Suprapubic skin (tissue), 4 donors: ENCODE measurements at regions not wholly inside any gene's neighbourhood (a gene's known extent, or its start where the extent isn't known, plus 50 kb on each side); places are given as distances from the start of the nearest gene placed in this dataset.

Experiments
- DNase-seq, 2 donors: peaks; one replicate each; pipeline ENCODE4 v3.0.0-alpha.2; 2019; ENCODE audit warnings: low spot score in 2 of 2
- H3K27ac ChIP-seq: fragments of 200-600 bp; sonication (generic); one replicate; pipeline ENCODE4 v1.5.1; 2019
- H3K27me3 ChIP-seq: fragments of 200-600 bp; sonication (generic); one replicate; pipeline ENCODE4 v1.5.1; 2019
- H3K36me3 ChIP-seq: fragments of 200-600 bp; sonication (generic); one replicate; pipeline ENCODE4 v1.5.1; 2019
- H3K4me1 ChIP-seq: fragments of 200-600 bp; sonication (generic); one replicate; pipeline ENCODE4 v1.5.1; 2019
- H3K4me3 ChIP-seq: fragments of 200-600 bp; sonication (generic); one replicate; pipeline ENCODE4 v1.5.1; 2019; ENCODE audit warnings: mild to moderate bottlenecking
- H3K9me3 ChIP-seq: fragments of 200-600 bp; sonication (generic); one replicate; pipeline ENCODE4 v1.5.1; 2019
- EP300 ChIP-seq: sonication (generic); formaldehyde crosslinking; IDR thresholded peaks from one replicate; pipeline ENCODE4 v1.6.1; 2017; ENCODE audit warnings: antibody characterized with exemption
- POLR2A ChIP-seq, 2 donors: fragments of 450-650 bp; IDR thresholded peaks; one replicate each; pipeline ENCODE4 v1.6.1; 2017; ENCODE audit warnings: antibody characterized with exemption in 2 of 2, mild to moderate bottlenecking in 2 of 2, moderate library complexity in 2 of 2
- POLR2AphosphoS5 ChIP-seq, 3 donors: sonication (generic); formaldehyde crosslinking; IDR thresholded peaks; one replicate each; pipeline ENCODE4 v1.6.1; 2017; ENCODE audit warnings: antibody characterized with exemption in 3 of 3
- WGBS: methylation state at CpG from one replicate; pipeline ENCODE4 v1.1.5; 2018; 5-methylcytosine and 5-hydroxymethylcytosine counted together
- TF ChIP-seq, protein P1 (sequence below), 2 donors: fragments of 200-600 bp in 1 of 2; fragments of 450-650 bp in 1 of 2; sonication (generic) in 1 of 2; IDR thresholded peaks; one replicate each; pipeline ENCODE4 v1.5.1; 2016 to 2019; ENCODE audit warnings: antibody characterized with exemption in 2 of 2, mild to moderate bottlenecking in 1 of 2, moderate library complexity in 1 of 2

DNA sequence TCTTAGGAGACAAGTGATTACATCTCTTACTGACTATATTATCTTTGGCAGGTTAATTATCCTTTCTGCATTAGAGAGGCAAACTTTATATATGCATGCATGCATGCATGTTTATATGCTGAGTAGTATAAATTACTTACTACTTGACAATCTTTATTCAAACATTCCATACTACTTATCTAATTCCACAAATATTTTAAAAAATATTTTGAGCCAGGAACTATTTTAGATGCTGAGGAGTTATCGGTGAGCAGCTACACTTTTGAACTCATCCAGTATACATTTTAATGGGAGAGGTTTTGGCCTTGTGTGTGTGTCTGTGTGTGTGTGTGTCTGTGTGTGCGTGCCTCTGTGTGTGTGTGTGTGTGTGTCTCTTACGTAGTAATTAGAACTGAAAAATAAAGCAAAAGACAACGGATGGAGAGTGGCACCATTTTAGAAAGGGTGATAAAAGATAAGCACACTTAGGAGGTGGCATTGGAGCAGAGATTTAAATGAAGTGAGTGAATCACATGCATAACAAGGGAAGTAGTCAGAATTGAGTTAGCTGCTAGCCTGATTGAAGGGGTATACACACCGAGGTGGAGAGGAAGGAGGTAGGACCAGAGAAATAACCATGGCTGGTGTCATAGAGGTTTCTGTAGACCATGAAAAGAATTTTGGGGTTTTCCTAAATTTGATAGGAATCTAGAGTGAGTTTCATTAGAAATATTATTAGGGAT lies 1488.4 kb downstream of the MRPL39 start:
- Histone ChIP-seq H3K27me3 (no peaks in the 10 kb centered on the region), H3K4me1 (no peaks in the 10 kb centered on the region), H3K4me3 (no peak overlapping the region), H3K36me3 (no peaks in the 10 kb centered on the region), H3K27ac (no peak overlapping the region), H3K9me3 (no peaks in the 10 kb centered on the region)
- no peak for DNase-seq
- 53% methylated on average over 5 of the region's 5 CpGs for WGBS
- TF ChIP-seq POLR2AphosphoS5 (IDR thresholded peaks at IDR 0.05) (no peak), EP300 (no peak), POLR2A (IDR thresholded peaks at IDR 0.05) (no peak)
- TF ChIP-seq, protein P1, sequence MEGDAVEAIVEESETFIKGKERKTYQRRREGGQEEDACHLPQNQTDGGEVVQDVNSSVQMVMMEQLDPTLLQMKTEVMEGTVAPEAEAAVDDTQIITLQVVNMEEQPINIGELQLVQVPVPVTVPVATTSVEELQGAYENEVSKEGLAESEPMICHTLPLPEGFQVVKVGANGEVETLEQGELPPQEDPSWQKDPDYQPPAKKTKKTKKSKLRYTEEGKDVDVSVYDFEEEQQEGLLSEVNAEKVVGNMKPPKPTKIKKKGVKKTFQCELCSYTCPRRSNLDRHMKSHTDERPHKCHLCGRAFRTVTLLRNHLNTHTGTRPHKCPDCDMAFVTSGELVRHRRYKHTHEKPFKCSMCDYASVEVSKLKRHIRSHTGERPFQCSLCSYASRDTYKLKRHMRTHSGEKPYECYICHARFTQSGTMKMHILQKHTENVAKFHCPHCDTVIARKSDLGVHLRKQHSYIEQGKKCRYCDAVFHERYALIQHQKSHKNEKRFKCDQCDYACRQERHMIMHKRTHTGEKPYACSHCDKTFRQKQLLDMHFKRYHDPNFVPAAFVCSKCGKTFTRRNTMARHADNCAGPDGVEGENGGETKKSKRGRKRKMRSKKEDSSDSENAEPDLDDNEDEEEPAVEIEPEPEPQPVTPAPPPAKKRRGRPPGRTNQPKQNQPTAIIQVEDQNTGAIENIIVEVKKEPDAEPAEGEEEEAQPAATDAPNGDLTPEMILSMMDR (IDR thresholded peaks at IDR 0.05) = no peak

DNA sequence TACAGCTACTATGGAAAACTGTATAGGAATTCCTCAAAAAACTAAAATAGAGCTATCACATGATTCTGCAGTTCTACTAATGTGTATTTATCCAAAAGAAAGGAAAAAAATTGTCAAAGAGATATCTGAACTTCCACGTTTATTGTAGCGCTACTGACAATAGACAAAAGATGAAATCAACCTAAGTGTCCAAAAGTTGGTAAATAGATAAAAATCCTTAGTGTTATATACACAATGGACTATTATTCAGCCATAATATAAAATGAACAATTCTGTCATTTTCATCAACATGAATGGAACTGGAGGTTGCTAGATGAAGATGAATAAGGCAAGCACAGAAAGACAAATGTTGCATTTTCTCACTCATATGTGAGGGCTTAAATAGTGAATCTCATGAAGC lies 1492.1 kb downstream of the MRPL39 start:
- Histone ChIP-seq H3K9me3 (no peaks in the 10 kb centered on the region), H3K4me3 (no peak overlapping the region), H3K4me1 (no peaks in the 10 kb centered on the region), H3K27me3 (no peaks in the 10 kb centered on the region), H3K27ac (no peak overlapping the region), H3K36me3 (no peaks in the 10 kb centered on the region)
- no peak for DNase-seq
- 86% methylated on average over 2 of the region's 2 CpGs for WGBS
- TF ChIP-seq EP300 (no peak), POLR2AphosphoS5 (IDR thresholded peaks at IDR 0.05) (no peak)

DNA sequence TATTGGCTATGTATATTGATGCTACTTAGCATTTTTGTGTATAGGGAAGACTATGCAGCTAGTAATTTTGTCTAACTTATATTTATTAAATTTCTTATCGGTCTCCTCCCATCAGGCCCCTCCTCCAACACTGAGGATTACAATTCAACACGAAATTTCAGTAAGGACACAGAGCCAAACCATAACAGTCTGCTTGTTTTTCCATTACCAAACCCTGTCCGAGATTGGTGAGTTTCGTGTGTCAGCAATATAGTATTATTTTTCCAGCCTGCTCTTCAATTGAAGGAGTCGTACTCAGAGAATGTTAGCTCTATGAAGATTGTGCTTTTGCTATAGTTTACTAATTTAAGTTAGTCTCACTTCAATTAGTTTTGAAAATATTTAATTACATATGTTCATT lies 1495.3 kb downstream of the MRPL39 start:
- no peak for DNase-seq
- H3K4me3 ChIP-seq = no peak overlapping the region
- H3K27ac ChIP-seq = no peak overlapping the region
- H3K36me3 ChIP-seq = no peaks in the 10 kb centered on the region
- WGBS = 41% methylated on average over 5 of the region's 5 CpGs
- no peaks in the 10 kb centered on the region for H3K9me3 ChIP-seq
- H3K4me1 ChIP-seq = no peaks in the 10 kb centered on the region
- no peaks in the 10 kb centered on the region for H3K27me3 ChIP-seq
- no peak for TF ChIP-seq POLR2AphosphoS5 (IDR thresholded peaks at IDR 0.05)
- TF ChIP-seq, protein P1 (IDR thresholded peaks at IDR 0.05) = no peak
- TF ChIP-seq EP300 = no peak
- TF ChIP-seq POLR2A (IDR thresholded peaks at IDR 0.05) = no peak

DNA sequence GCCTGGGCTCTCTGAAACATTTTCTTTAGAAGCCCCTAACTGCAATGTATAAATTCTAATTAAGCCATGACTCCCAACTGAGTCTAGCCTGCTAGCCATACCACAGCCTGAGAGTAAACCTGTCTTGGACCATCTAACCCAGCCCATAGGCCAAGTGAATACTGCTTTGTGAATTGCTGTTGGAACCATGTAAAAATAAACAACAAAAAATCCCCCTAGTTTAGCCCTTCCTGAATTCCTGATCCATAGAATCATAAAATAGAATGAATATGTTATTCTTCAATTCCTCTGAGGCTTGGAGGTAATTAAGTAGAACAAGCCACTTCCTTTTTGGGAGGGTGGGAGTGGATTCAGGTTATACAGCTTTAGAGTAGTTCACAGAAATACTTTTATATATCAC lies 1496.4 kb downstream of the MRPL39 start:
- no peak for DNase-seq
- Histone ChIP-seq H3K27me3 (no peaks in the 10 kb centered on the region), H3K27ac (no peak overlapping the region), H3K4me3 (no peak overlapping the region), H3K4me1 (no peaks in the 10 kb centered on the region), H3K36me3 (no peaks in the 10 kb centered on the region), H3K9me3 (no peaks in the 10 kb centered on the region)
- no peak for TF ChIP-seq POLR2A (IDR thresholded peaks at IDR 0.05)
- TF ChIP-seq POLR2AphosphoS5 (IDR thresholded peaks at IDR 0.05) = no peak
- TF ChIP-seq, protein P1 (IDR thresholded peaks at IDR 0.05) = no peak
- no peak for TF ChIP-seq EP300

DNA sequence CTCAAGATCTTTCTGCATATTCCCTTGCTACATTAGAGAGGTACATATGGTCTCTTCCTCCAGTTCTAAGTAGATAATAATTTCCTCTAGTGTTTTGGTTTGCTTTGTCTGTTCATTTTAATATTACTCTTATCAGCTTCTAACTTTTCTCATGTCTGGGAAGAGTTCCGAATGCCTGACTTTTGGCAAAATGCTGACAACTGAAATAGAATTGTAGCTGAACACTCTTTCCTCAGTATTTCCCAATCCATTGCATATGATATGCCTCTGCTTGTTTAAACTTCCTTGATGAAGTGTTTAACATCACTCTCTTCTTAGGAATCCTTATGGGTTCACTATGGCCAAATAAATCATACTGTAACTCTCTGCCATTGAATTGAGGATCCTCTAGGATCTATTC lies 1510.1 kb downstream of the MRPL39 start:
- TF ChIP-seq, protein P1 (IDR thresholded peaks at IDR 0.05) = no peak
- no peak for TF ChIP-seq POLR2AphosphoS5 (IDR thresholded peaks at IDR 0.05)
- TF ChIP-seq EP300 = no peak
- TF ChIP-seq POLR2A (IDR thresholded peaks at IDR 0.05) = no peak
- H3K27me3 ChIP-seq = no peaks in the 10 kb centered on the region
- H3K36me3 ChIP-seq = no peaks in the 10 kb centered on the region
- no peak overlapping the region for H3K4me3 ChIP-seq
- no peaks in the 10 kb centered on the region for H3K9me3 ChIP-seq
- WGBS = 2% methylated on average over 1 of the region's 1 CpG
- DNase-seq = no peak
- no peaks in the 10 kb centered on the region for H3K4me1 ChIP-seq
- no peak overlapping the region for H3K27ac ChIP-seq

DNA sequence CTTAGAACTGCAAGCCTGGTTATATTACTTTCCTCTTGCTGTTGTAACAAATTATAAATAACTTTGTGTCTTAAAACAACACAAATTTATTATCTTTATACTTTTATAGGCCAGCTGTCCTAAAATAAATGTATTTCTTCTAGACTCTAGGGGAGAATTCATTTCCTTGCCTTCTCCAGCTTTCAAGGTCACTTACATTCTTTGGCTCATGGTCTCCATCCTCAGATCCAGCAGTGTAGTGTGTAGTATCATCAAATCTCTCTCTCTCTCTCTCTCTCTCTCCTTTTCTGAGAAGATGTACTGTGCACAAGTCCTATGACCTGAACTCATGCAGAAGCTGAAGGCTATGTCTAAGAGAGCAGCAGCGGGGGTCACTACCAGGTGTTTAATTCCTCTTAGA lies 1510.6 kb downstream of the MRPL39 start:
- 75% methylated on average over 1 of the region's 1 CpG for WGBS
- Histone ChIP-seq H3K9me3 (no peaks in the 10 kb centered on the region), H3K4me1 (no peaks in the 10 kb centered on the region), H3K4me3 (no peak overlapping the region), H3K36me3 (no peaks in the 10 kb centered on the region), H3K27me3 (no peaks in the 10 kb centered on the region), H3K27ac (no peak overlapping the region)
- no peak for DNase-seq
- no peak for TF ChIP-seq POLR2A (IDR thresholded peaks at IDR 0.05)
- no peak for TF ChIP-seq POLR2AphosphoS5 (IDR thresholded peaks at IDR 0.05)
- TF ChIP-seq, protein P1 (IDR thresholded peaks at IDR 0.05) = no peak
- no peak for TF ChIP-seq EP300
